ENCODE measurements at regions not wholly inside any gene's neighbourhood (a gene's known extent, or its start where the extent isn't known, plus 50 kb on each side); places are given as distances from the start of the nearest gene placed in this dataset.

GRCh38 chr16:74199842-74200124 is 96.8 kb upstream of the PSMD7 start:
- Mint-ChIP-seq H3K27ac (no peak overlapping the region), H3K4me3 (no peak overlapping the region), H3K27me3 (no peaks in the 10 kb centered on the region), H3K4me1 (no peaks in the 10 kb centered on the region), H3K9me3 (no peaks in the 10 kb centered on the region), H3K36me3 (ENCODE audit: low read depth) (no peaks in the 10 kb centered on the region)
- POLR2A ChIA-PET: no interaction called here
- no peak for DNase-seq
- CTCF ChIA-PET: no interaction called here

DNA sequence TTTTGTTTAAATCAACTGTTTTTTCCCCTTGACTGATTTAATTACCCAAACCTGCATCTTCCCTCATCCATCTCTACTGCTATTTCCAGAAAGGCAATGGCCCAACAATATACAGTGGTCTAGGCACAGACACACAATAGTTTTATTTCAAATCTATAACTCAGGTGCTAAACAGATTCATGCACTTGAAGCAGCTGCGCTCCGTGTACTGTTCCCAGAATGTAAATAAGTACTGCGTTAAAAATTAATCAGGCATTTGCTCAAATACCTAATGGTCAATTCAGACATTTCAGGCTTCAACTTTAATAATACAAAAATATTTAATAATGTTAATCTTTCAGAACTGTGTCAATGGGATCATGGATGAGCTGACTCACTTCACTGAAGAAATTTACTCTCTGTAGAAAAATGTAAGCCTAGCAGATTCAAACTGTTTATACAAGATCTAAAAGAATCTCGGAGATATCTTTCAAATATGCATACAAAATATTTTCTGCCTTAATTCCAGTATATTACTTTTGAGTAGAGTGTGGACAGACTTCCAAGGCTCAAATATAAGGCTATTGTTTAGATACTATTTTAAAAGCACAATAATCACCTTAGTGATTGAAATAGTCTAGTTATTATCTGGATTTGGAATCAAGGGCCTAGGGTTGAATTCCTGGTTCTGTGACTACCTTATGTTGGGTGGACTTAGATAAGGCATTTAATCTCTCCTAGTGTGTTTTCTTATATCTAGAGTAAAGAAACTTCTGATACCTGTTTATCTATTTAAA is 97.4 kb upstream of the PSMD7 start:
- no peaks in the 10 kb centered on the region for H3K27me3 Mint-ChIP-seq
- H3K9me3 Mint-ChIP-seq: no peaks in the 10 kb centered on the region
- H3K4me1 Mint-ChIP-seq: no peaks in the 10 kb centered on the region
- POLR2A ChIA-PET: no interaction called here
- no peak overlapping the region for H3K27ac Mint-ChIP-seq
- no peak for DNase-seq
- CTCF ChIA-PET: no interaction called here
- H3K36me3 Mint-ChIP-seq (ENCODE audit: low read depth): no peaks in the 10 kb centered on the region
- no peak overlapping the region for H3K4me3 Mint-ChIP-seq

DNA sequence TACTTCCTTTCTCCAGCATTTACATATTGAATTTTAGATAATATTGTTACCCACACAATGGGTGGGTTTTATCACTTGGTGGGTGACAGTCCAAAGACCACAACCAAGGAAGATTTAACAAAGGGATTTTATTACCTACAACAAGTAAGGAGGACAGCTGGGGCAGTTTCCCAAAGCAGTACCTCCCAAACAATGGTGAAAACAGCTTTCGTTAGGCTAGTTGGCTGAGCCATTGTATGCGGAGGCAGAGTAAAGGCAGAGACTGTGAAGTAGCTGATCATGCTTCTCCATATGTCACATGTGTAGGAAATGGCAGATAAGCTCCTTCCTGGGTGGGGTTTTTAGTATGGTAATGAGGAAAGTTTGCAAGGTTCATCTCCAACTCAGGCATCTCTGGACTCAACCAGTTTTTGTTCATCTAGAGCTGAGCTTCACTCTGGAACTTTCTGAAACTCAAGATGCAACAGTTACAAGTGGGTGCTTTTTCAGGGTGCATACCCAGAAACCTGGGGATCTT is 104.3 kb upstream of the PSMD7 start:
- no peaks in the 10 kb centered on the region for H3K4me1 Mint-ChIP-seq
- no peaks in the 10 kb centered on the region for H3K9me3 Mint-ChIP-seq
- POLR2A ChIA-PET: no interaction called here
- no peak for DNase-seq
- H3K27ac Mint-ChIP-seq: no peak overlapping the region
- H3K27me3 Mint-ChIP-seq: no peaks in the 10 kb centered on the region
- H3K36me3 Mint-ChIP-seq (ENCODE audit: low read depth): no peaks in the 10 kb centered on the region
- CTCF ChIA-PET: no interaction called here
- H3K4me3 Mint-ChIP-seq: no peak overlapping the region

DNA sequence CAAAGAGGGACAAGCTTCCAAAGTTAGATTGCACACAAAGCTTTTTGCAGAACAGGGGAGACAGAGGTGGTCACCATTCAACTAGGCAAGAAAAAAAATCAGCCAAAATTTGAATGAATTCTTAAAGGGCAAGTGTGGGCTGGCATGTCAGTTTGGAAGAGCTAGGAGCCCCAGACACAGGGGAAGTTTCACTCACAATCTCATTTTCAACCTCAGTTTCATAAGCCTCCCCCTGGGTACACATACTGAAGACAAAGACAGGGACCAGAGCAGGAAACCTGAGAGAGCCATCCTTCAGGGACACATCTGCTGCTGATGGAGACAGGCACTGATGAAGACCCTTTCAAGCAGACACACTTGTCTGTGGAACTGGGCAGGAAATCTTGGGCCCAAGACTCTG is 106.3 kb upstream of the PSMD7 start:
- no peaks in the 10 kb centered on the region for H3K9me3 Mint-ChIP-seq

DNA sequence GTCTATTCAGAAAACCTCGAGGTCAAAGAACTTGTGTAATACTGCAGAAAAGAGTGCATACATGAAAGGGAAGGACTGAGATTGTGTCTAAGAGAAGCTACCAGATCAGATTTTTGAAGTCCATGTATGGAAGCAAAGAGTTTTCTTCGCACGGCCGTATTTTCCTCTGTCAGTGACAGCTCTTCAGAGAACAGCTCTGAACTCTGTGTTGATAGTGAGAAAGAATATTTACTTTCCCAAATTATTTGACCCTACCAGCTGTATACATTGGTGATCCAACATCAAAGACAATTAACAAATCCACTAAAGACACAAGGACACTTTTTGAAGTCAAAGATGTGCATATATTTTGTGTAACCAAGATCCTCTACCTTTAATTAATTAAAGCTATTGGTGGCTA is 107.8 kb upstream of the PSMD7 start:
- ChIA-PET POLR2A (no interaction called here), CTCF (no interaction called here)
- Mint-ChIP-seq H3K36me3 (ENCODE audit: low read depth) (no peaks in the 10 kb centered on the region), H3K27me3 (no peaks in the 10 kb centered on the region), H3K9me3 (no peaks in the 10 kb centered on the region), H3K27ac (no peak overlapping the region), H3K4me1 (no peaks in the 10 kb centered on the region), H3K4me3 (no peak overlapping the region)
- DNase-seq: no peak

More for the DNA sequence above, 106.3 kb upstream of the PSMD7 start:
- no peak for DNase-seq
- CTCF ChIA-PET: no interaction called here
- H3K4me1 Mint-ChIP-seq: no peaks in the 10 kb centered on the region
- H3K4me3 Mint-ChIP-seq: no peak overlapping the region
- POLR2A ChIA-PET: no interaction called here
- H3K36me3 Mint-ChIP-seq (ENCODE audit: low read depth): no peaks in the 10 kb centered on the region
- H3K27ac Mint-ChIP-seq: no peak overlapping the region
- no peaks in the 10 kb centered on the region for H3K27me3 Mint-ChIP-seq

GRCh38 chr16:74186561-74186971 is 110.0 kb upstream of the PSMD7 start:
- Mint-ChIP-seq H3K4me3 (no peak overlapping the region), H3K4me1 (no peaks in the 10 kb centered on the region), H3K27me3 (no peaks in the 10 kb centered on the region), H3K27ac (no peak overlapping the region), H3K9me3 (no peaks in the 10 kb centered on the region), H3K36me3 (ENCODE audit: low read depth) (no peaks in the 10 kb centered on the region)
- POLR2A ChIA-PET: no interaction called here
- CTCF ChIA-PET: no interaction called here
- no peak for DNase-seq

GRCh38 chr16:74184839-74185238 is 111.8 kb upstream of the PSMD7 start:
- Mint-ChIP-seq H3K4me3 (no peak overlapping the region), H3K27ac (no peak overlapping the region), H3K9me3 (no peaks in the 10 kb centered on the region), H3K36me3 (ENCODE audit: low read depth) (no peaks in the 10 kb centered on the region), H3K27me3 (no peaks in the 10 kb centered on the region), H3K4me1 (no peaks in the 10 kb centered on the region)
- no peak for DNase-seq
- POLR2A ChIA-PET: no interaction called here
- CTCF ChIA-PET: no interaction called here

DNA sequence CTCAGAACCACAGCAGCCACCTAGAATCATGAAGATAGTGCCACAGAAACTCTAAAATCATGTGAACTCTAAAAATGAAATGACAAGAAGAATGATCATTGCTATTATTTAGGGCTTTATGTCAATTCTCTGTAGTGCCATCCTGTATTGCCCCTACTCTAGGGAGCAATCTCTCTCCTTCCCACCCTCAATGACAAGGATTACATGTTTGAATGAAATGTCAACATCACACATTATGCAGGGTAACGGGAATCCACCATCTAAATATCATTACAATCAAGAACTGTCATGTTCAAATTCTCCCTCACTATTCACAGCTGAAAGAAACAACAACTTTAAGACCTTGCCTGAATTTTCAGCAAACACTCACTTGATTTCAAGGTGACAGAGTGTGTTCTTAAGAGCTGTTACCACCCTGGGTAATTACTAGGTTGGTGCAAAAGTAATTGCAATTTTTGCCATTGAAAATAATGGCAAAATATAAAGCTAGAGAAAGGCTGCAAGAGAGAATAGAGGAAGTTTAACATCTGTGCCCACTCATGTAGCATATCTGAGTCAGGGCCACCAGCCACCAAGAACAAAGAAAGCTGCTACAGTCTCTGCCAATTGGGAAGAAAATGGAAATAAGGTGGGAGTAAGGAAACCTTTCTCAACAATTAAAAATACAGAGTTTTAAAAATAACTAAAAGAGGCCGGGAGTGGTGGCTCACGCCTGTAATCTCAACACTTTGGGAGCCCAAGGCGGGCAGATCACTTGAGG is 112.8 kb upstream of the PSMD7 start:
- H3K27me3 Mint-ChIP-seq: no peaks in the 10 kb centered on the region
- DNase-seq: no peak
- no peak overlapping the region for H3K4me3 Mint-ChIP-seq
- ChIA-PET POLR2A (no interaction called here), CTCF (no interaction called here)
- H3K9me3 Mint-ChIP-seq: no peaks in the 10 kb centered on the region
- no peaks in the 10 kb centered on the region for H3K4me1 Mint-ChIP-seq
- H3K36me3 Mint-ChIP-seq (ENCODE audit: low read depth): no peaks in the 10 kb centered on the region
- no peak overlapping the region for H3K27ac Mint-ChIP-seq

GRCh38 chr16:74169687-74170376 is 126.8 kb upstream of the PSMD7 start:
- Mint-ChIP-seq H3K9me3 (peaks cover 2% of the 10 kb centered on the region), H3K27ac (no peak overlapping the region), H3K36me3 (ENCODE audit: low read depth) (no peaks in the 10 kb centered on the region), H3K27me3 (no peaks in the 10 kb centered on the region), H3K4me3 (no peak overlapping the region), H3K4me1 (no peaks in the 10 kb centered on the region)
- DNase-seq: no peak
- POLR2A ChIA-PET: no interaction called here
- CTCF ChIA-PET: no interaction called here

GRCh38 chr16:74169066-74169465 is 127.5 kb upstream of the PSMD7 start:
- ChIA-PET CTCF (no interaction called here), POLR2A (no interaction called here)
- Mint-ChIP-seq H3K4me1 (no peaks in the 10 kb centered on the region), H3K36me3 (ENCODE audit: low read depth) (no peaks in the 10 kb centered on the region), H3K27me3 (no peaks in the 10 kb centered on the region), H3K9me3 (peaks cover 2% of the 10 kb centered on the region), H3K27ac (no peak overlapping the region), H3K4me3 (no peak overlapping the region)
- DNase-seq: no peak

DNA sequence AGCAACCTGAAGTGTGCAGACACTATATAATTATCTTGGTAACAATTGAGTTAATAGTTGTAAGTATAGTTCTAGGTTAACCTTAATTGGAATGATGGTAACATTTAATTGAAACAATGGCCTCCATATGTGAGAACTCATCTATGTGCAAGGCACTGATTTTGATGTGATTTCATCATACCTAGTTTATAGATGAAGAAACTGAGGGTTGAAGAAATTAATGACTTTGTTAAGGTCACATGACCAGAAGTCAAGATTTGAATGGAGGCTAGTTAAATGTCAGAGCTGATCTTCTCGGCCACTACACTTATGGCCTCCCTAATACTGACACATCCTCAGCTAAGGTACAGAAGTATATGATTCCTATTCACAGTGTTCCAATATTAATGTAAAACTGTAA is 128.2 kb upstream of the PSMD7 start:
- Mint-ChIP-seq H3K27me3 (no peaks in the 10 kb centered on the region), H3K9me3 (peaks cover 2% of the 10 kb centered on the region), H3K27ac (no peak overlapping the region), H3K36me3 (ENCODE audit: low read depth) (no peaks in the 10 kb centered on the region), H3K4me3 (no peak overlapping the region), H3K4me1 (no peaks in the 10 kb centered on the region)
- CTCF ChIA-PET: no interaction called here
- no peak for DNase-seq
- POLR2A ChIA-PET: no interaction called here

GRCh38 chr16:74166456-74166855 is 130.2 kb upstream of the PSMD7 start:
- Mint-ChIP-seq H3K27me3 (no peaks in the 10 kb centered on the region), H3K36me3 (ENCODE audit: low read depth) (no peaks in the 10 kb centered on the region), H3K27ac (no peak overlapping the region), H3K4me3 (no peak overlapping the region), H3K9me3 (peaks cover 2% of the 10 kb centered on the region), H3K4me1 (no peaks in the 10 kb centered on the region)
- CTCF ChIA-PET: no interaction called here
- no peak for DNase-seq
- POLR2A ChIA-PET: no interaction called here

DNA sequence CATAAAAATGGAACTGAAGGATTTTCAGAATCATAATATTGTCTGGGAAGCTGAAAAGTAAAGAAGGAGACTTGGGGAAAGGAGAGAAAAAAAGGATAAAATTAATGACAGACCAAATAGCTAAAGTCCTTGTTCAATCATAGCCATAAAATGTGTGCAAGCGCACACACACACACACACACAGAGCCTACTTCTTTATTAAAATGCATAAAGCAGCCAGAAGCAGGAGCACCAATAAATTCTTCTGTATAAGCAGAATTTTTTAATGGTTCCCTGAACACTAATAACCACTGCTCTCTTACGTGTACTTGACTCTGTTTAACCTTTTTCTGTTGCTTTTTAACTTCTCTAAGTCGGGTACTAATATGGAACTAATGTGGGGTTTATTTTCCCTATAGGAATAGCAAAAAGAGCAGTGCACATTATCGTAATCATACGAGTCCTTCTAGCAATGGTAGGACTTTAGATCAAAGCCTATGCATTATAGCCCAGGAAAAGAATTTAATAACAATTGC is 131.0 kb upstream of the PSMD7 start:
- DNase-seq: no peak
- no peaks in the 10 kb centered on the region for H3K4me1 Mint-ChIP-seq
- ChIA-PET POLR2A (no interaction called here), CTCF (no interaction called here)
- no peaks in the 10 kb centered on the region for H3K36me3 Mint-ChIP-seq (ENCODE audit: low read depth)
- H3K27me3 Mint-ChIP-seq: no peaks in the 10 kb centered on the region
- peaks cover 2% of the 10 kb centered on the region for H3K9me3 Mint-ChIP-seq
- no peak overlapping the region for H3K27ac Mint-ChIP-seq
- no peak overlapping the region for H3K4me3 Mint-ChIP-seq

GRCh38 chr16:74160759-74161158 is 135.9 kb upstream of the PSMD7 start:
- ChIA-PET POLR2A (no interaction called here), CTCF (no interaction called here)
- Mint-ChIP-seq H3K27me3 (no peaks in the 10 kb centered on the region), H3K27ac (no peak overlapping the region), H3K9me3 (no peaks in the 10 kb centered on the region), H3K4me1 (no peaks in the 10 kb centered on the region), H3K36me3 (ENCODE audit: low read depth) (no peaks in the 10 kb centered on the region), H3K4me3 (no peak overlapping the region)
- no peak for DNase-seq

Measured in activated CD4-positive, alpha-beta memory T cell treated with anti-CD3 and anti-CD28 coated beads, Interleukin-2, amount 10 ng/mL, durations not matched to agents 7 days and 5 days (primary cell).